DND-41 (cell line): ENCODE measurements at regions not wholly inside any gene's neighbourhood (a gene's known extent, or its start where the extent isn't known, plus 50 kb on each side); places are given as distances from the start of the nearest gene placed in this dataset.

Experiments used
- CTCF ChIP-seq: IDR thresholded peaks from 2 replicates; pipeline ENCODE4 v1.5.1; 2012; ENCODE audit warnings: borderline replicate concordance, low read length, moderate library complexity, mild to moderate bottlenecking; ENCODE audit not compliant: poor library complexity, severe bottlenecking; ENCODE audit errors: extremely low read depth
- EZH2 ChIP-seq: IDR thresholded peaks from 3 replicates; pipeline ENCODE4 v1.6.1; 2012; ENCODE audit warnings: borderline replicate concordance, low read depth, mild to moderate bottlenecking, moderate library complexity, low read length, inconsistent platforms; ENCODE audit not compliant: severe bottlenecking

GRCh38 chr2:145254291-145254690 is 734.4 kb upstream of the ZEB2 start:
- TF ChIP-seq CTCF (no peak), EZH2 (no peak)
